Spinal cord (tissue), 9 donors: ENCODE measurements at regions not wholly inside any gene's neighbourhood (a gene's known extent, or its start where the extent isn't known, plus 50 kb on each side); places are given as distances from the start of the nearest gene placed in this dataset.
"Not testable (repeated sequence)": the region's sequence is repeated elsewhere in the genome, so short reads cannot be mapped to it uniquely, and the experiment has no call there.

Experiments
- DNase-seq, 6 donors: peaks; one replicate each; pipeline versions ENCODE4 v3.0.0 to v3.0.0-alpha.2; 2013 to 2015; ENCODE audit warnings: low spot score in 6 of 6, low read depth in 4 of 6
- H3K27ac ChIP-seq: one replicate; pipeline ENCODE4 v1.5.1; 2013; ENCODE audit warnings: low read depth, low read length, control low read depth
- H3K27me3 ChIP-seq: one replicate; pipeline ENCODE4 v1.6.1; 2013; ENCODE audit warnings: low read length; ENCODE audit not compliant: control insufficient read depth, insufficient read depth
- H3K36me3 ChIP-seq: one replicate; pipeline ENCODE4 v1.6.1; 2013; ENCODE audit warnings: low read length; ENCODE audit not compliant: control insufficient read depth, insufficient read depth
- H3K4me1 ChIP-seq: one replicate; pipeline ENCODE4 v1.6.1; 2013; ENCODE audit warnings: low read length; ENCODE audit not compliant: control insufficient read depth, insufficient read depth
- H3K4me3 ChIP-seq: one replicate; pipeline ENCODE4 v1.5.1; 2013; ENCODE audit warnings: low read depth, low read length, control low read depth
- H3K9me3 ChIP-seq: one replicate; pipeline ENCODE4 v1.6.1; 2013; ENCODE audit warnings: low read length; ENCODE audit not compliant: control insufficient read depth, insufficient read depth
- WGBS: methylation state at CpG from one replicate; pipeline ENCODE4 v1.1.5; 2013; ENCODE audit warnings: missing lambda C conversion rate; ENCODE audit not compliant: insufficient coverage; 5-methylcytosine and 5-hydroxymethylcytosine counted together
- donor health status: healthy.

- H3K9me3 ChIP-seq = no peaks in the 10 kb centered on the region
- no peaks in the 10 kb centered on the region for H3K4me1 ChIP-seq
- no peaks in the 10 kb centered on the region for H3K27me3 ChIP-seq
- no peak for DNase-seq
- WGBS = no CpG with 5 or more reads among the region's 2 CpGs
- no peaks in the 10 kb centered on the region for H3K36me3 ChIP-seq
- H3K27ac ChIP-seq = no peak overlapping the region
- H3K4me3 ChIP-seq = no peak overlapping the region
These were observed 138.0 kb upstream of the EGLN3 start for GRCh38 chr14:34088914-34089313.

DNA sequence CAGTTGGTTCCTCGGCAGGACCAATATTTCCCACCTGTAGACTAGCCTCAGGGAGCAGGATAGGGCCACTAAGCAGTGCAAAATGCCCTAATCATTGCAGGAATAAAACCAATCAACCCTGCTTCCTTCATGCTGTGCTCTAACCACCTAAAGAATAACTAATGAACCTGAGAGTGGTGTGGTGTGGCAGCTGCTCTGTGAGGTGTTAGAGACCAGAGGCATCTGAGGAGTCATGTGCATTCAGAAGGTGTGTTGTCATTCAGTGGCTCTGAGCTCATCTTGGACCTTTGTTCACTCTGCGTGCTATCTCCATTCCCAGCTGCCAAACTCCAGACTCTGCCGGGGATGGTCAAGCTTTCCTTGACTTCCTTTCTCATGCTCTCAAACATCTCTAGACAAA, 136.7 kb upstream of the EGLN3 start:
- no peak overlapping the region for H3K4me3 ChIP-seq
- no peak overlapping the region for H3K27ac ChIP-seq
- DNase-seq = no peak
- no peaks in the 10 kb centered on the region for H3K36me3 ChIP-seq
- WGBS = 95% methylated on average over 3 of the region's 3 CpGs
- no peaks in the 10 kb centered on the region for H3K4me1 ChIP-seq
- no peaks in the 10 kb centered on the region for H3K27me3 ChIP-seq
- H3K9me3 ChIP-seq = no peaks in the 10 kb centered on the region

DNA sequence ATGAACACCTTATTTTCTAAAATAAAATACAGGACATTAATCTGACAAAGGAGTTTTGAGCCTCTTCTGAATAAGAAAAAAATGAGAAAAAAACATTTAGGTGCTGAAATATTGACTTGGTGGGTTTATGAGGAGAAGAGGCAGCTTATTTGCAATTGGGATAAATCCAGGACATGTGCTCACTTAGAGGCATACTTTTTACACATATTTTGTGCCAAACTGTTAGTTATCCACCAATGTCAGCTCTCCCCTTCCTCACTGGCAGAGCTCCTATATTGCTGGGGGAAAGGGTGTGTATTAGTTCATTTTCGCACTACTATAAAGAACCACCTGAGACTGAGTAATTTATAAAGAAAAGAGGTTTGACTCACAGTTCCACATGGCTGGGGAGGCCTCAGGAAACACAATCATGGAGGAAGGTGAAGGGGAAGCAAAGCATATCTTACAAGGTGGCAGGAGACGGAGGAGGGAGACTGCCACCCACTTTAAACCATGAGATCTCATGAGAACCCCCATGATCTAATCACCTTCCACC, 135.4 kb upstream of the EGLN3 start:
- no peaks in the 10 kb centered on the region for H3K27me3 ChIP-seq
- H3K36me3 ChIP-seq = no peaks in the 10 kb centered on the region
- no CpG with 5 or more reads among the region's 2 CpGs for whole genome bisulfite sequencing
- H3K27ac ChIP-seq = no peak overlapping the region
- H3K9me3 ChIP-seq = no peaks in the 10 kb centered on the region
- no peak overlapping the region for H3K4me3 ChIP-seq
- H3K4me1 ChIP-seq = peaks cover 3% of the 10 kb centered on the region
- peak in 1 of 6 donors; percentile 52 for DNase-seq

DNA sequence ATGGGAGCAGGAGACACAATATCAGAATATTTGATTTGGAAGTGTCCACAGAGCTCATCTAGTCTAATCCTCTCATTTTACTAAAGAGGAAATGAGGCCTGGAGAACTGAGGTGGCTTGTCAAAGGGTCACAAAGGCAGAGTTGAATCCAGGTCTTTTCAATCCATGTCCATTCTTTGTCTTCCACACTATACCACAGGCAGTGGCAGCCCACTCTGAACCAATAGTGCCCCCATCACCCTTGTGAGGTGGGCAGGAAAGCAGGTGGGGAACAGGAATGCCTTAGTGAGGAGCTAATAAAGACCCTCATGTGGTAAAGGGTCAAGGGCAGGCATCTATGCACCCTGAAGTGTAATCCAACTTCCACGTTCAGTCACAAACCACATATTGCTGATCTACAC, 134.8 kb upstream of the EGLN3 start:
- WGBS = 100% methylated on average over 1 of the region's 1 CpG
- Histone ChIP-seq H3K4me1 (peaks cover 3% of the 10 kb centered on the region), H3K27ac (no peak overlapping the region), H3K36me3 (no peaks in the 10 kb centered on the region), H3K4me3 (no peak overlapping the region), H3K9me3 (no peaks in the 10 kb centered on the region), H3K27me3 (no peaks in the 10 kb centered on the region)
- no peak for DNase-seq

DNA sequence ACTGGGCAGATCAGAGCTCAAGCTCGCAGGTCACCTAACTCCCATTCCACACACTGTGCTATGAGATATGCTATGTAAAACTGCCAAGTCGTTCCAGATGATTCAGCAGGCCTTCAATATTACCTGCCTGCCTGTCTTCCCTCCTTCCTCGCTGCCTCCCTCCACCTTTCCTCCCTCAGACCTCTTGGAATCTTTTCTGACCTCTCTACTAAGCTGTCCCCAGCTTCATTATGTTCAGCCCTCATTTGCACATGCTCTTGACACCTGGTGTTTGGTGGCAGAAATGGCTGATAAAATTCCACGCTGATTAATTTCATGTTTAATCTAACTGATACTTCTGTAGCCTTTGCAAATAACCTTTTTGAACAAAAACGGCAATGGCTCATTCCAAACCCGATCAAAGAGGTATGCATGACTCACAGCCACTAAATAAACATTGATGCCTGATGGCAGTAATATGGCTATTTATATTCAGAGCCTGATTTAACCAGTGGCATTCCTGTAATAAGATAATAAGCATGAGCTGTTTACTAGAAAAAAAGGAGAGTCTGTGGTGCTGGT, 130.8 kb upstream of the EGLN3 start:
- H3K27ac ChIP-seq = no peak overlapping the region
- H3K4me1 ChIP-seq = peaks cover 3% of the 10 kb centered on the region

DNA sequence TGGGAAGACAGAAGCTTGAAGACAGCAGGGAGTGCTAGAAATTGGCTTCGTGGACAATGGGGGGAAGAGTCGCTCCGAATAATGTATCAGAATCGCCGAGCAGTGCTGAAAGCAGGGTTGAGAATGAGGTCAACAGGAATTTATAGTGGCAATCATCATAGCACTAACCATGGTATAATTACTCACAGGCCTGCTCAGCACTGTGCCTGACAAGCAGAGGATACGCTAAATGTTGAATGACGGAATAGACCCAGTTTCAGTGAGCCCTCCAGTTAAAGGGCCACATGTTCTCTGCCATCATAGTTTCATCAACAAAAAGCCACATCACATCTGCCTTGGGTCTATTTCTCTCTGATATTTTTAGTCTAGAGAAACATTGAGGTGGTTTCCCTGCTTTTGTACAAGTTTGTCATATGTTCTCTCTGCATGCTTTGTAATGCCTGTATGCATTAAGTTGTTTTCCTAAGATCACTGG, 130.3 kb upstream of the EGLN3 start:
- Histone ChIP-seq H3K9me3 (no peaks in the 10 kb centered on the region), H3K27me3 (no peaks in the 10 kb centered on the region), H3K27ac (no peak overlapping the region), H3K4me1 (peaks cover 3% of the 10 kb centered on the region), H3K36me3 (no peaks in the 10 kb centered on the region), H3K4me3 (no peak overlapping the region)
- DNase-seq = peak in 1 of 6 donors; percentile 81
- 49% methylated on average over 4 of the region's 7 CpGs for WGBS

More for the DNA sequence above, 130.8 kb upstream of the EGLN3 start:
- no peaks in the 10 kb centered on the region for H3K9me3 ChIP-seq
- WGBS = 52% methylated on average over 5 of the region's 6 CpGs
- H3K4me3 ChIP-seq = no peak overlapping the region
- H3K36me3 ChIP-seq = no peaks in the 10 kb centered on the region
- DNase-seq = peak in 1 of 6 donors; percentile 75
- no peaks in the 10 kb centered on the region for H3K27me3 ChIP-seq

GRCh38 chr14:34079643-34080042, 128.8 kb upstream of the EGLN3 start:
- no CpG with 5 or more reads among the region's 4 CpGs for WGBS
- not testable (repeated sequence) for H3K36me3 ChIP-seq, H3K27ac ChIP-seq

DNA sequence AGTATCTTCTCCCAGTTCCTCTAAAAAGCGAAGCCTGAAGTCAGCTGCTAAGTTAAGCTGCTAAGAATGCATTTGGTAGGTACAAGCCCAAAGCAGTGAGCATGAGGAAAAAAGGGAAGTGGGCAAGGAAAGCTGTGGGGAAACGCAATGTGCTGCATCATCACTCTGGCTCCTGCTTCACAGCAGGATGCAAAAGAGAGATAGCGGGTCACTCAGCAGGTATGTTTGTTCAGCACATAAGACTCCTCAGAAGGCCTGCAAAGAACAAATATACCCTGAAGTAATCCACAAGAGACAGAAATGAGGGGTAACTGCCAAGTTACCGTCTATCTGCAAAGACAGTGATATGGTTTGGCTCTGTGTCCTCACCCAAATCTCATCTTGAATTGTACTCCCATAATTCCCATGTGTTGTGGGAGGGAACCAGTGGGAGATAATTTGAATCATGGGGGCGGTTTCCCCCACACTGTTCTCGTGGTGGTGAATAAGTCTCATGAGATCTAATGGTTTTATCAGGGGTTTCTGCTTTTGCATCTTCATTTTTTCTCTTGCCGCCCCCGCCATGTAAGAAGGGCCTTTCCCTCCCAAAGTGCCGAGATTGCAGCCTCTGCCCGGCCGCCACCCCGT, 127.4 kb upstream of the EGLN3 start:
- no peak for DNase-seq

More at GRCh38 chr14:34079643-34080042, 128.8 kb upstream of the EGLN3 start:
- H3K27me3 ChIP-seq, H3K4me3 ChIP-seq, H3K9me3 ChIP-seq, H3K4me1 ChIP-seq, DNase-seq: not testable (repeated sequence)

DNA sequence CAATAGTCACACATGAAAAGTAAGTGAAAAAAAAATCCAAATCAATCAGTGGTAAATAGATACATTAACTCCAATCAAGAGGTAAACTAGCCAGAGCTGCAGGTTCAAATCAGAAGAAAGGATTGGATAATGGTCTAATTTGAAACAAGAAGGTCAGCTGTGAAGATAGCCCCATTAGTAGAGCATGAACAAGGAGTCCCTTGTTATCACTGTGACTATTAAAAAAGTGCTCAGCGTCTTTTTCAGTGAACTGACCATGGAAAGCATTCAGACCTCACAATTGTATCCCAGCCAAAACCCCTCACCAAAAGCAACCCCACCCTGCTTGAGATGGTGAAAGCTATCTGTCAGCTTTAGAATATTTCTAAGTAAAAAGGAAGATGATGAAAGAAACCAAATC, 125.0 kb upstream of the EGLN3 start:
- Histone ChIP-seq H3K4me1 (no peaks in the 10 kb centered on the region), H3K27ac (no peak overlapping the region), H3K4me3 (no peak overlapping the region), H3K27me3 (no peaks in the 10 kb centered on the region), H3K9me3 (no peaks in the 10 kb centered on the region), H3K36me3 (no peaks in the 10 kb centered on the region)
- DNase-seq = peak in 1 of 6 donors; percentile 41
- no CpG with 5 or more reads among the region's 1 CpG for WGBS

More for the DNA sequence above, 127.4 kb upstream of the EGLN3 start:
- H3K27ac ChIP-seq = no peak overlapping the region
- WGBS = 91% methylated on average over 8 of the region's 12 CpGs
- peaks cover 3% of the 10 kb centered on the region for H3K4me1 ChIP-seq
- no peaks in the 10 kb centered on the region for H3K36me3 ChIP-seq
- H3K9me3 ChIP-seq = no peaks in the 10 kb centered on the region
- H3K4me3 ChIP-seq = no peak overlapping the region
- no peaks in the 10 kb centered on the region for H3K27me3 ChIP-seq
